GM13977 (cell line): ENCODE measurements at regions not wholly inside any gene's neighbourhood (a gene's known extent, or its start where the extent isn't known, plus 50 kb on each side); places are given as distances from the start of the nearest gene placed in this dataset.

ENCODE experiments used
- DNase-seq: peaks from one replicate; pipeline ENCODE4 v3.0.0; 2012; ENCODE audit warnings: low spot score
- CTCF ChIP-seq: IDR thresholded peaks from 2 replicates; pipeline ENCODE4 v1.5.1; 2012; ENCODE audit warnings: mild to moderate bottlenecking, control low read depth; ENCODE audit not compliant: insufficient read depth; ENCODE audit errors: extremely low read depth, missing control alignments
- in situ Hi-C: fragments of 300-500 bp; cut with MboI; formaldehyde crosslinking; loops from one replicate; pipeline ENCODE4 v1.12.0; 2022; ENCODE audit warnings: low sequenced_read_pairs, low pct_unique_long_range_greater_than_20kb, mixed read lengths, inconsistent platforms; ENCODE audit not compliant: unreplicated experiment

- in situ Hi-C loops = no loop called here
- no peak for TF ChIP-seq CTCF
Observed at GRCh38 chr1:88056881-88057280, 627.2 kb upstream of the PKN2 start.

GRCh38 chr1:88058205-88058604 is 625.9 kb upstream of the PKN2 start:
- TF ChIP-seq CTCF = no peak
- in situ Hi-C loops = no loop called here
- no peak for DNase-seq

More at GRCh38 chr1:88056881-88057280, 627.2 kb upstream of the PKN2 start:
- DNase-seq = no peak

- in situ Hi-C loops = no loop called here
- DNase-seq = no peak
- TF ChIP-seq CTCF = no peak
Observed at GRCh38 chr1:88060112-88060673, 623.9 kb upstream of the PKN2 start.

- no peak for DNase-seq
- TF ChIP-seq CTCF = no peak
- in situ Hi-C loops = no loop called here
Observed at GRCh38 chr1:88060750-88061491, 623.2 kb upstream of the PKN2 start.

GRCh38 chr1:88061492-88062177 is 622.4 kb upstream of the PKN2 start:
- peak; percentile 61 for TF ChIP-seq CTCF
- in situ Hi-C loops = no loop called here
- DNase-seq = peak; percentile 26

GRCh38 chr1:88062650-88063153 is 621.4 kb upstream of the PKN2 start:
- in situ Hi-C loops = no loop called here
- no peak for DNase-seq
- no peak for TF ChIP-seq CTCF
